ENCODE measurements at regions not wholly inside any gene's neighbourhood (a gene's known extent, or its start where the extent isn't known, plus 50 kb on each side); places are given as distances from the start of the nearest gene placed in this dataset.

DNA sequence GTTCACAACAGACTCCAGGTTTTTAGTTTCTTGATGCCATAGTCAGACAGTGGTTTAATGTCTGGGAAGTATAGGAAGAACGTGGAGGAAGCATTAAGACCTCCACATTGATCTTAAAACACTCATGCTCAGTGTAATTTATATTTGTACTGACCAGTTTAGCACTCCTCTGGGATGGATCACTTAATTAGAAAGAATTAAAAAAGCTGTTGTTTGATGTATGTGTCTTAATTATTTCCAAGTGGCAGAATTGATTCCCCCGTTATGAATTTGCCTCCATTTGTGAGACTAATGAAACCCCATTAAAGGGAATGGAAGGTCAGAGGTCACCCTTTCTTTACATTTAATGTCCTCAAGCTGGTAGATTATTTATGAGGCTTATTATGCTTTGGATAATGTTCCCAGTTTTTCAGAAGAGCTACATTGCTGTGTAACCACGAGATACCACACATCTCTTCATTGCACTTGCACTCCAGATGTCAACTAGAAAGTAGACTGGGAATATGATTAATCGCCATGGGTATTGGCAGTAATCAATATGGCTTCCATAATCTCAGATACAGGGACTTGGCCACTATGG is 270.0 kb upstream of the JAG1 start:
- Histone ChIP-seq H3K4me2 (ENCODE audit: low read length, poor library complexity, severe bottlenecking) (no peak overlapping the region), H3K9ac (ENCODE audit: low read length) (no peak overlapping the region), H4K91ac (ENCODE audit: low read length) (no peak overlapping the region), H2AK5ac (ENCODE audit: low read length, severe bottlenecking) (no peak overlapping the region), H4K8ac (ENCODE audit: low read length) (no peak overlapping the region), H3K4ac (ENCODE audit: low read depth in 1 of 2, low read length in 2 of 2) (no peak overlapping the region), H3K14ac (ENCODE audit: low read length in 2 of 2) (no peak overlapping the region), H3K36me3 (ENCODE audit: control insufficient read depth in 1 of 2, insufficient read depth in 2 of 2, low read depth in 1 of 2, low read length in 2 of 2) (no peaks in the 10 kb centered on the region), H3K27me3 (ENCODE audit: control insufficient read depth in 1 of 2, insufficient read depth in 1 of 2, low read length in 2 of 2) (no peaks in the 10 kb centered on the region), H3K27ac (ENCODE audit: low read length, poor library complexity, severe bottlenecking) (no peak overlapping the region), H2BK120ac (ENCODE audit: low read depth, low read length) (no peak overlapping the region), H2AFZ (ENCODE audit: low read depth, low read length) (no peak overlapping the region), H2BK12ac (ENCODE audit: low read length in 2 of 2) (no peak overlapping the region), H3K23ac (ENCODE audit: low read length in 2 of 2) (no peak overlapping the region), H2BK15ac (ENCODE audit: low read depth, poor library complexity, severe bottlenecking) (no peak overlapping the region), H3K79me1 (replicated peaks; ENCODE audit: low read length, poor library complexity, severe bottlenecking) (no peaks in the 10 kb centered on the region), H3K18ac (ENCODE audit: low read depth in 1 of 2, low read length in 2 of 2) (no peak overlapping the region), H3K4me1 (ENCODE audit: control insufficient read depth, insufficient read depth, low read depth, low read length) (peaks cover 2% of the 10 kb centered on the region), H3K4me3 (ENCODE audit: insufficient read depth in 1 of 2, low read depth in 1 of 2, low read length in 2 of 2) (no peak overlapping the region), H2BK5ac (ENCODE audit: low read depth, low read length, poor library complexity, severe bottlenecking) (no peak overlapping the region), H3K9me3 (ENCODE audit: control insufficient read depth, low read length) (no peaks in the 10 kb centered on the region)
- 83% methylated on average over 1 of the region's 4 CpGs for WGBS
- no peak for DNase-seq

- no peak overlapping the region for H2BK15ac ChIP-seq (ENCODE audit: low read depth, poor library complexity, severe bottlenecking)
- H3K9me3 ChIP-seq (ENCODE audit: control insufficient read depth, low read length), result no peaks in the 10 kb centered on the region
- no peak overlapping the region for H3K14ac ChIP-seq (ENCODE audit: low read length in 2 of 2)
- H3K27me3 ChIP-seq (ENCODE audit: control insufficient read depth in 1 of 2, insufficient read depth in 1 of 2, low read length in 2 of 2), result no peaks in the 10 kb centered on the region
- H3K4me1 ChIP-seq (ENCODE audit: control insufficient read depth, insufficient read depth, low read depth, low read length), result peaks cover 2% of the 10 kb centered on the region
- no peak overlapping the region for H3K18ac ChIP-seq (ENCODE audit: low read depth in 1 of 2, low read length in 2 of 2)
- no peak overlapping the region for H3K9ac ChIP-seq (ENCODE audit: low read length)
- no peak overlapping the region for H4K91ac ChIP-seq (ENCODE audit: low read length)
- H3K4me2 ChIP-seq (ENCODE audit: low read length, poor library complexity, severe bottlenecking), result no peak overlapping the region
- H2BK12ac ChIP-seq (ENCODE audit: low read length in 2 of 2), result no peak overlapping the region
- no peak overlapping the region for H3K23ac ChIP-seq (ENCODE audit: low read length in 2 of 2)
- DNase-seq, result no peak
- no peak overlapping the region for H3K4ac ChIP-seq (ENCODE audit: low read depth in 1 of 2, low read length in 2 of 2)
- H2AK5ac ChIP-seq (ENCODE audit: low read length, severe bottlenecking), result no peak overlapping the region
- no peak overlapping the region for H4K8ac ChIP-seq (ENCODE audit: low read length)
- no peaks in the 10 kb centered on the region for H3K36me3 ChIP-seq (ENCODE audit: control insufficient read depth in 1 of 2, insufficient read depth in 2 of 2, low read depth in 1 of 2, low read length in 2 of 2)
- no peak overlapping the region for H3K4me3 ChIP-seq (ENCODE audit: insufficient read depth in 1 of 2, low read depth in 1 of 2, low read length in 2 of 2)
- H3K79me1 ChIP-seq (replicated peaks; ENCODE audit: low read length, poor library complexity, severe bottlenecking), result no peaks in the 10 kb centered on the region
- H3K27ac ChIP-seq (ENCODE audit: low read length, poor library complexity, severe bottlenecking), result no peak overlapping the region
- no peak overlapping the region for H2BK120ac ChIP-seq (ENCODE audit: low read depth, low read length)
- 73% methylated on average over 2 of the region's 2 CpGs for WGBS
- H2AFZ ChIP-seq (ENCODE audit: low read depth, low read length), result no peak overlapping the region
- H2BK5ac ChIP-seq (ENCODE audit: low read depth, low read length, poor library complexity, severe bottlenecking), result no peak overlapping the region
Observed at GRCh38 chr20:10946124-10946880, 272.5 kb upstream of the JAG1 start.

DNA sequence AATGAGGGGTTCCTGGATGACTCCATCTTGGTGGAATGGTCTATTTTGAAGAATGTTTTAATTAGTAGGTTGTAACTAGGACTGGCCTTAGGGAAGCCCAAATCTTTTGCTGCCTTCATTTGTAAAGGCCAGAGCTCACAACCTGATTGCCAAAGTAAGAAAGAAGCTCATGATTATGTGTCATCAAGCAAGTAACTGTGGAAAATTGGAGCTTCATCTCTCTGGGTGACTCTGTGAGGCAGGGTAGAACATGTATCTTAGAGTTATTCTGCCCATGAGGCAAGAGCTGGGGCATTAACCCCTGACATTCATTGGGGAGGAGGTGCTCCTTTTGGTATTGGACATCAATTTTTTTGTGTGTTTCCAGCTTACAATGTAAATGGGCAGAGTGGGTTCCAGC is 273.9 kb upstream of the JAG1 start:
- no peak overlapping the region for H2BK5ac ChIP-seq (ENCODE audit: low read depth, low read length, poor library complexity, severe bottlenecking)
- H3K4ac ChIP-seq (ENCODE audit: low read depth in 1 of 2, low read length in 2 of 2), result no peak overlapping the region
- H3K79me1 ChIP-seq (replicated peaks; ENCODE audit: low read length, poor library complexity, severe bottlenecking), result no peaks in the 10 kb centered on the region
- H3K4me1 ChIP-seq (ENCODE audit: control insufficient read depth, insufficient read depth, low read depth, low read length), result peaks cover 2% of the 10 kb centered on the region
- no peak overlapping the region for H4K8ac ChIP-seq (ENCODE audit: low read length)
- no peak overlapping the region for H4K91ac ChIP-seq (ENCODE audit: low read length)
- H3K36me3 ChIP-seq (ENCODE audit: control insufficient read depth in 1 of 2, insufficient read depth in 2 of 2, low read depth in 1 of 2, low read length in 2 of 2), result no peaks in the 10 kb centered on the region
- no peak overlapping the region for H2AFZ ChIP-seq (ENCODE audit: low read depth, low read length)
- no peak overlapping the region for H2BK15ac ChIP-seq (ENCODE audit: low read depth, poor library complexity, severe bottlenecking)
- H3K4me3 ChIP-seq (ENCODE audit: insufficient read depth in 1 of 2, low read depth in 1 of 2, low read length in 2 of 2), result no peak overlapping the region
- no peak overlapping the region for H3K4me2 ChIP-seq (ENCODE audit: low read length, poor library complexity, severe bottlenecking)
- H3K9me3 ChIP-seq (ENCODE audit: control insufficient read depth, low read length), result no peaks in the 10 kb centered on the region
- H3K18ac ChIP-seq (ENCODE audit: low read depth in 1 of 2, low read length in 2 of 2), result no peak overlapping the region
- H3K23ac ChIP-seq (ENCODE audit: low read length in 2 of 2), result no peak overlapping the region
- DNase-seq, result no peak
- H3K9ac ChIP-seq (ENCODE audit: low read length), result no peak overlapping the region
- H3K27me3 ChIP-seq (ENCODE audit: control insufficient read depth in 1 of 2, insufficient read depth in 1 of 2, low read length in 2 of 2), result no peaks in the 10 kb centered on the region
- H2BK12ac ChIP-seq (ENCODE audit: low read length in 2 of 2), result no peak overlapping the region
- no peak overlapping the region for H3K27ac ChIP-seq (ENCODE audit: low read length, poor library complexity, severe bottlenecking)
- H3K14ac ChIP-seq (ENCODE audit: low read length in 2 of 2), result no peak overlapping the region
- H2BK120ac ChIP-seq (ENCODE audit: low read depth, low read length), result no peak overlapping the region
- H2AK5ac ChIP-seq (ENCODE audit: low read length, severe bottlenecking), result peak overlapping the region; percentile 41

GRCh38 chr20:10949930-10950783 is 276.4 kb upstream of the JAG1 start:
- Histone ChIP-seq H2BK15ac (ENCODE audit: low read depth, poor library complexity, severe bottlenecking) (no peak overlapping the region), H3K23ac (ENCODE audit: low read length in 2 of 2) (no peak overlapping the region), H2AK5ac (ENCODE audit: low read length, severe bottlenecking) (peak overlapping the region; percentile 69), H4K91ac (ENCODE audit: low read length) (no peak overlapping the region), H3K4me3 (ENCODE audit: insufficient read depth in 1 of 2, low read depth in 1 of 2, low read length in 2 of 2) (no peak overlapping the region), H3K4ac (ENCODE audit: low read depth in 1 of 2, low read length in 2 of 2) (no peak overlapping the region), H3K14ac (ENCODE audit: low read length in 2 of 2) (no peak overlapping the region), H3K18ac (ENCODE audit: low read depth in 1 of 2, low read length in 2 of 2) (no peak overlapping the region), H3K4me1 (ENCODE audit: control insufficient read depth, insufficient read depth, low read depth, low read length) (peaks cover 2% of the 10 kb centered on the region), H3K27me3 (ENCODE audit: control insufficient read depth in 1 of 2, insufficient read depth in 1 of 2, low read length in 2 of 2) (no peaks in the 10 kb centered on the region), H3K4me2 (ENCODE audit: low read length, poor library complexity, severe bottlenecking) (no peak overlapping the region), H2BK5ac (ENCODE audit: low read depth, low read length, poor library complexity, severe bottlenecking) (no peak overlapping the region), H3K9ac (ENCODE audit: low read length) (no peak overlapping the region), H3K9me3 (ENCODE audit: control insufficient read depth, low read length) (no peaks in the 10 kb centered on the region), H3K27ac (ENCODE audit: low read length, poor library complexity, severe bottlenecking) (no peak overlapping the region), H3K36me3 (ENCODE audit: control insufficient read depth in 1 of 2, insufficient read depth in 2 of 2, low read depth in 1 of 2, low read length in 2 of 2) (no peaks in the 10 kb centered on the region), H3K79me1 (replicated peaks; ENCODE audit: low read length, poor library complexity, severe bottlenecking) (no peaks in the 10 kb centered on the region), H2AFZ (ENCODE audit: low read depth, low read length) (no peak overlapping the region), H2BK12ac (ENCODE audit: low read length in 2 of 2) (no peak overlapping the region), H4K8ac (ENCODE audit: low read length) (peak overlapping the region; percentile 24), H2BK120ac (ENCODE audit: low read depth, low read length) (no peak overlapping the region)
- DNase-seq, result no peak
- 100% methylated on average over 3 of the region's 5 CpGs for WGBS

Measured in mesenchymal stem cell (in vitro differentiated cells and primary cell).